K562 (cell line): ENCODE measurements at regions not wholly inside any gene's neighbourhood (a gene's known extent, or its start where the extent isn't known, plus 50 kb on each side); places are given as distances from the start of the nearest gene placed in this dataset.

Experiments
- CBX3 ChIP-seq, 2 experiments: IDR thresholded peaks; 1 replicate in 1 of 2; 2 replicates in 1 of 2; pipeline ENCODE4 v1.6.1; 2012; ENCODE audit warnings: inconsistent platforms in 2 of 2, low read length in 2 of 2, borderline replicate concordance in 1 of 2, control low read depth in 1 of 2
- MECOM ChIP-seq: fragments of 250-450 bp; sonication (Bioruptor Pico); IDR thresholded peaks from 2 replicates; pipeline ENCODE4 v1.8.0; 2022; ENCODE audit warnings: inconsistent platforms
- MNT ChIP-seq, 2 experiments: fragments of 450-650 bp; conservative IDR thresholded peaks; 2 replicates each; pipeline ENCODE4 v1.6.1; 2017; ENCODE audit warnings: mild to moderate bottlenecking in 2 of 2, moderate library complexity in 2 of 2
- NCOA1 ChIP-seq: fragments of 450-650 bp; IDR thresholded peaks from 2 replicates; pipeline ENCODE4 v1.6.1; 2016; ENCODE audit warnings: low read depth
- NFRKB ChIP-seq: fragments of 450-650 bp; IDR thresholded peaks from 2 replicates; pipeline ENCODE4 v1.6.1; 2016; ENCODE audit warnings: low read depth
- RREB1 ChIP-seq: fragments of 250-450 bp; sonication (Bioruptor Pico); IDR thresholded peaks from 2 replicates; pipeline ENCODE4 v1.4.0; 2020
- ZNF830 ChIP-seq: fragments of 250-450 bp; sonication (Bioruptor Pico); IDR thresholded peaks from 2 replicates; pipeline ENCODE4 v1.5.0; 2021; ENCODE audit warnings: mild to moderate bottlenecking
- TF ChIP-seq, protein P1 (sequence below), 2 experiments: IDR thresholded peaks; 2 replicates each; pipeline ENCODE4 v1.6.1; 2011; ENCODE audit warnings: borderline replicate concordance in 1 of 2, control low read depth in 1 of 2, low read depth in 1 of 2, low read length in 1 of 2, mild to moderate bottlenecking in 1 of 2, mixed read lengths in 1 of 2, moderate library complexity in 1 of 2; ENCODE audit not compliant: insufficient read depth in 1 of 2, insufficient read length in 1 of 2, poor library complexity in 1 of 2, severe bottlenecking in 1 of 2; ENCODE audit errors: extremely low read depth in 1 of 2
- TF ChIP-seq, protein P2 (sequence below): fragments of 450-650 bp; IDR thresholded peaks from 2 replicates; pipeline ENCODE4 v1.6.1; 2018; ENCODE audit not compliant: partially characterized antibody
- TF ChIP-seq, protein P3 (sequence below), 3 experiments: IDR thresholded peaks in 2 of 3; conservative IDR thresholded peaks in 1 of 3; 2 replicates each; pipeline ENCODE4 v1.5.1; 2011 to 2012; ENCODE audit warnings: low read length in 3 of 3, mild to moderate bottlenecking in 3 of 3, control low read depth in 2 of 3, improper control_type of control experiment in 1 of 3, inconsistent platforms in 1 of 3, low read depth in 1 of 3, mixed read lengths in 1 of 3, moderate library complexity in 1 of 3; ENCODE audit not compliant: insufficient read depth in 2 of 3

GRCh38 chr2:61694312-61695274 lies 156.4 kb upstream of the XPO1 start (continued):
- TF ChIP-seq CBX3 (IDR thresholded peaks at IDR 0.05; ENCODE audit: borderline replicate concordance in 1 of 2, low read length in 2 of 2) (peak in 1 of 2 experiments; percentile 33; a peak in 1 of 3 replicates), MECOM (CRISPR knock-in tag) (no peak), RREB1 (CRISPR knock-in tag) (0 out of 2 replicates have a peak, but pooled peaks have one; percentile 40), NCOA1 (no peak), NFRKB (peak; percentile 73), MNT (conservative IDR thresholded peaks at IDR 0.05) (peak; percentile 11 to 44; a peak in 1 of 4 replicates), ZNF830 (no peak)
- TF ChIP-seq, protein P1, sequence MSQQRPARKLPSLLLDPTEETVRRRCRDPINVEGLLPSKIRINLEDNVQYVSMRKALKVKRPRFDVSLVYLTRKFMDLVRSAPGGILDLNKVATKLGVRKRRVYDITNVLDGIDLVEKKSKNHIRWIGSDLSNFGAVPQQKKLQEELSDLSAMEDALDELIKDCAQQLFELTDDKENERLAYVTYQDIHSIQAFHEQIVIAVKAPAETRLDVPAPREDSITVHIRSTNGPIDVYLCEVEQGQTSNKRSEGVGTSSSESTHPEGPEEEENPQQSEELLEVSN (IDR thresholded peaks at IDR 0.05; ENCODE audit: borderline replicate concordance in 1 of 2, extremely low read depth in 1 of 2, insufficient read depth in 1 of 2, insufficient read length in 1 of 2, low read depth in 1 of 2, low read length in 1 of 2, poor library complexity in 1 of 2, severe bottlenecking in 1 of 2): peak; percentile 49 to 52
- TF ChIP-seq, protein P2, sequence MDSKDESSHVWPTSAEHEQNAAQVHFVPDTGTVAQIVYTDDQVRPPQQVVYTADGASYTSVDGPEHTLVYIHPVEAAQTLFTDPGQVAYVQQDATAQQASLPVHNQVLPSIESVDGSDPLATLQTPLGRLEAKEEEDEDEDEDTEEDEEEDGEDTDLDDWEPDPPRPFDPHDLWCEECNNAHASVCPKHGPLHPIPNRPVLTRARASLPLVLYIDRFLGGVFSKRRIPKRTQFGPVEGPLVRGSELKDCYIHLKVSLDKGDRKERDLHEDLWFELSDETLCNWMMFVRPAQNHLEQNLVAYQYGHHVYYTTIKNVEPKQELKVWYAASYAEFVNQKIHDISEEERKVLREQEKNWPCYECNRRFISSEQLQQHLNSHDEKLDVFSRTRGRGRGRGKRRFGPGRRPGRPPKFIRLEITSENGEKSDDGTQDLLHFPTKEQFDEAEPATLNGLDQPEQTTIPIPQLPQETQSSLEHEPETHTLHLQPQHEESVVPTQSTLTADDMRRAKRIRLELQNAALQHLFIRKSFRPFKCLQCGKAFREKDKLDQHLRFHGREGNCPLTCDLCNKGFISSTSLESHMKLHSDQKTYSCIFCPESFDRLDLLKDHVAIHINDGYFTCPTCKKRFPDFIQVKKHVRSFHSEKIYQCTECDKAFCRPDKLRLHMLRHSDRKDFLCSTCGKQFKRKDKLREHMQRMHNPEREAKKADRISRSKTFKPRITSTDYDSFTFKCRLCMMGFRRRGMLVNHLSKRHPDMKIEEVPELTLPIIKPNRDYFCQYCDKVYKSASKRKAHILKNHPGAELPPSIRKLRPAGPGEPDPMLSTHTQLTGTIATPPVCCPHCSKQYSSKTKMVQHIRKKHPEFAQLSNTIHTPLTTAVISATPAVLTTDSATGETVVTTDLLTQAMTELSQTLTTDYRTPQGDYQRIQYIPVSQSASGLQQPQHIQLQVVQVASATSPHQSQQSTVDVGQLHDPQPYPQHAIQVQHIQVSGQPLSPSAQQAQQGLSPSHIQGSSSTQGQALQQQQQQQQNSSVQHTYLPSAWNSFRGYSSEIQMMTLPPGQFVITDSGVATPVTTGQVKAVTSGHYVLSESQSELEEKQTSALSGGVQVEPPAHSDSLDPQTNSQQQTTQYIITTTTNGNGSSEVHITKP: peak; percentile 49
- TF ChIP-seq, protein P3, sequence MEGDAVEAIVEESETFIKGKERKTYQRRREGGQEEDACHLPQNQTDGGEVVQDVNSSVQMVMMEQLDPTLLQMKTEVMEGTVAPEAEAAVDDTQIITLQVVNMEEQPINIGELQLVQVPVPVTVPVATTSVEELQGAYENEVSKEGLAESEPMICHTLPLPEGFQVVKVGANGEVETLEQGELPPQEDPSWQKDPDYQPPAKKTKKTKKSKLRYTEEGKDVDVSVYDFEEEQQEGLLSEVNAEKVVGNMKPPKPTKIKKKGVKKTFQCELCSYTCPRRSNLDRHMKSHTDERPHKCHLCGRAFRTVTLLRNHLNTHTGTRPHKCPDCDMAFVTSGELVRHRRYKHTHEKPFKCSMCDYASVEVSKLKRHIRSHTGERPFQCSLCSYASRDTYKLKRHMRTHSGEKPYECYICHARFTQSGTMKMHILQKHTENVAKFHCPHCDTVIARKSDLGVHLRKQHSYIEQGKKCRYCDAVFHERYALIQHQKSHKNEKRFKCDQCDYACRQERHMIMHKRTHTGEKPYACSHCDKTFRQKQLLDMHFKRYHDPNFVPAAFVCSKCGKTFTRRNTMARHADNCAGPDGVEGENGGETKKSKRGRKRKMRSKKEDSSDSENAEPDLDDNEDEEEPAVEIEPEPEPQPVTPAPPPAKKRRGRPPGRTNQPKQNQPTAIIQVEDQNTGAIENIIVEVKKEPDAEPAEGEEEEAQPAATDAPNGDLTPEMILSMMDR (IDR thresholded peaks at IDR 0.05 in 2 of 3, conservative IDR thresholded peaks at IDR 0.05 in 1 of 3; ENCODE audit: insufficient read depth in 2 of 3, low read depth in 1 of 3, low read length in 3 of 3): peak; percentile 62 to 86 (median 66)
